GM19397 (cell line): ENCODE measurements at regions not wholly inside any gene's neighbourhood (a gene's known extent, or its start where the extent isn't known, plus 50 kb on each side); places are given as distances from the start of the nearest gene placed in this dataset.
"Not testable (repeated sequence)": the region's sequence is repeated elsewhere in the genome, so short reads cannot be mapped to it uniquely, and the experiment has no call there.

Experiments
- ATAC-seq: cut with Tn5 transposase; IDR thresholded peaks from one replicate; pipeline ENCODE4 v1.9.1; 2021; ENCODE audit warnings: mild to moderate bottlenecking, moderate library complexity; ENCODE audit not compliant: unreplicated experiment

- ATAC-seq: no peak
Observed at GRCh38 chr2:180840641-180841040, 139.8 kb upstream of the UBE2E3 start.

GRCh38 chr2:180829836-180830235, 150.6 kb upstream of the UBE2E3 start:
- ATAC-seq: no peak

- no peak for ATAC-seq
Observed at GRCh38 chr2:180829261-180829660, 151.1 kb upstream of the UBE2E3 start.

- ATAC-seq: no peak
Observed at GRCh38 chr2:180828756-180829155, 151.6 kb upstream of the UBE2E3 start.

GRCh38 chr2:180823546-180824141, 156.8 kb upstream of the UBE2E3 start:
- peak; percentile 48 for ATAC-seq

- ATAC-seq: no peak
Observed at GRCh38 chr2:180819106-180819505, 161.3 kb upstream of the UBE2E3 start.

GRCh38 chr2:180818700-180819099, 161.7 kb upstream of the UBE2E3 start:
- not testable (repeated sequence) for ATAC-seq

- ATAC-seq: no peak
Observed at GRCh38 chr2:180799141-180799540, 181.3 kb upstream of the UBE2E3 start.

- ATAC-seq: no peak
Observed at GRCh38 chr2:180790891-180791290, 189.5 kb upstream of the UBE2E3 start.

GRCh38 chr2:180787330-180787729, 193.1 kb upstream of the UBE2E3 start:
- ATAC-seq: no peak

GRCh38 chr2:180781276-180781675, 199.1 kb upstream of the UBE2E3 start:
- no peak for ATAC-seq

GRCh38 chr2:180778291-180778690, 202.1 kb upstream of the UBE2E3 start:
- ATAC-seq: no peak

- no peak for ATAC-seq
Observed at GRCh38 chr2:180776921-180777320, 203.5 kb upstream of the UBE2E3 start.

- no peak for ATAC-seq
Observed at GRCh38 chr2:180775711-180776110, 204.7 kb upstream of the UBE2E3 start.

GRCh38 chr2:180765316-180765715, 215.1 kb upstream of the UBE2E3 start:
- ATAC-seq: not testable (repeated sequence)

GRCh38 chr2:180763263-180763989, 217.0 kb upstream of the UBE2E3 start:
- ATAC-seq: no peak

- no peak for ATAC-seq
Observed at GRCh38 chr2:180761224-180761623, 219.2 kb upstream of the UBE2E3 start.

- no peak for ATAC-seq
Observed at GRCh38 chr2:180759631-180760030, 220.8 kb upstream of the UBE2E3 start.

- ATAC-seq: no peak
Observed at GRCh38 chr2:180753809-180754761, 226.3 kb upstream of the UBE2E3 start.

- ATAC-seq: no peak
Observed at GRCh38 chr2:180751306-180751920, 229.0 kb upstream of the UBE2E3 start.

- no peak for ATAC-seq
Observed at GRCh38 chr2:180747728-180748127, 232.7 kb upstream of the UBE2E3 start.
